OCI-LY7 (cell line): ENCODE measurements at regions not wholly inside any gene's neighbourhood (a gene's known extent, or its start where the extent isn't known, plus 50 kb on each side); places are given as distances from the start of the nearest gene placed in this dataset.

Experiments
- BruUV-seq: library from RNA; stranded (reverse); fragments of 400-500 nt; replicated peaks from 2 replicates; lab custom pipeline; 2021; lab: Mats Ljungman, UMichigan
- CTCF ChIA-PET: fragments of 300-600 bp; sonication (Branson Sonifier 250); formaldehyde crosslinking; loops from one replicate; lab custom pipeline; 2022; ENCODE audit warnings: antibody characterized with exemption; ENCODE audit not compliant: unreplicated experiment; lab: Charles Lee
- POLR2A ChIA-PET: fragments of 300-600 bp; sonication (Branson Sonifier 250); formaldehyde crosslinking; loops from one replicate; lab custom pipeline; 2022; ENCODE audit warnings: antibody characterized with exemption; lab: Charles Lee
- DNase-seq: peaks from one replicate; pipeline ENCODE4 v3.0.0-alpha.2; 2015; ENCODE audit warnings: low spot score
- H2AFZ ChIP-seq: fragments of 200-600 bp; sonication (generic), shearing (Covaris generic); 2 replicates; pipeline ENCODE4 v1.6.1; 2014; ENCODE audit warnings: mild to moderate bottlenecking, antibody characterized with exemption, low read length, moderate library complexity
- H3K27ac ChIP-seq: fragments of 200-600 bp; sonication (generic); 2 replicates; pipeline ENCODE4 v1.5.1; 2014; ENCODE audit warnings: mixed run types, low read depth, mild to moderate bottlenecking, moderate library complexity, low read length, inconsistent platforms; ENCODE audit not compliant: poor library complexity, severe bottlenecking
- H3K36me3 ChIP-seq: fragments of 200-600 bp; sonication (generic); 2 replicates; pipeline ENCODE4 v1.6.1; 2014; ENCODE audit warnings: mild to moderate bottlenecking, antibody characterized with exemption, low read length, moderate library complexity, mixed read lengths; ENCODE audit not compliant: insufficient read depth
- H3K4me1 ChIP-seq: fragments of 200-600 bp; sonication (generic); 2 replicates; pipeline ENCODE4 v1.5.1; 2014; ENCODE audit warnings: mild to moderate bottlenecking, low read length; ENCODE audit not compliant: insufficient read depth, poor library complexity, severe bottlenecking
- H3K4me2 ChIP-seq: fragments of 200-600 bp; sonication (generic); 2 replicates; pipeline ENCODE4 v1.6.1; 2014; ENCODE audit warnings: mild to moderate bottlenecking, low read length
- H3K4me3 ChIP-seq: fragments of 200-600 bp; sonication (generic); 2 replicates; pipeline ENCODE4 v1.5.1; 2014; ENCODE audit warnings: mild to moderate bottlenecking, low read depth, low read length; ENCODE audit not compliant: poor library complexity, severe bottlenecking
- H3K79me2 ChIP-seq: fragments of 200-600 bp; sonication (generic); 2 replicates; pipeline ENCODE4 v1.6.1; 2016; ENCODE audit warnings: low read depth, mild to moderate bottlenecking, low read length, moderate library complexity, mixed read lengths; ENCODE audit not compliant: insufficient read depth
- H3K9me2 ChIP-seq: fragments of 200-600 bp; sonication (generic); 2 replicates; pipeline ENCODE4 v1.6.1; 2016; ENCODE audit warnings: mild to moderate bottlenecking, low read length, mixed read lengths; ENCODE audit not compliant: insufficient read depth
- H3K9me3 ChIP-seq: fragments of 200-600 bp; sonication (generic); 2 replicates; pipeline ENCODE4 v1.6.1; 2014; ENCODE audit warnings: mild to moderate bottlenecking, mixed run types, low read length, mixed read lengths
- H4K20me1 ChIP-seq: fragments of 200-600 bp; sonication (generic); 2 replicates; pipeline ENCODE4 v1.6.1; 2014; ENCODE audit warnings: mild to moderate bottlenecking, antibody characterized with exemption, low read length, moderate library complexity, mixed read lengths; ENCODE audit not compliant: insufficient read depth
- EZH2phosphoT487 ChIP-seq: fragments of 200-600 bp; sonication (generic); IDR thresholded peaks from 2 replicates; pipeline ENCODE4 v1.6.1; 2018; ENCODE audit warnings: low read depth, borderline replicate concordance, mild to moderate bottlenecking, mixed run types, antibody characterized with exemption, low read length, moderate library complexity, mixed read lengths
- intact Hi-C: fragments of 100-400 bp; cut with micrococcal nuclease; formaldehyde crosslinking; loops from one replicate; pipeline ENCODE4 v1.10.0; 2022; ENCODE audit not compliant: unreplicated experiment
- TF ChIP-seq, protein P1 (sequence below): fragments of 200-600 bp; sonication (generic); conservative IDR thresholded peaks from 2 replicates; pipeline ENCODE4 v1.5.1; 2014; ENCODE audit warnings: mild to moderate bottlenecking, antibody characterized with exemption, low read length, moderate library complexity, mixed read lengths

DNA sequence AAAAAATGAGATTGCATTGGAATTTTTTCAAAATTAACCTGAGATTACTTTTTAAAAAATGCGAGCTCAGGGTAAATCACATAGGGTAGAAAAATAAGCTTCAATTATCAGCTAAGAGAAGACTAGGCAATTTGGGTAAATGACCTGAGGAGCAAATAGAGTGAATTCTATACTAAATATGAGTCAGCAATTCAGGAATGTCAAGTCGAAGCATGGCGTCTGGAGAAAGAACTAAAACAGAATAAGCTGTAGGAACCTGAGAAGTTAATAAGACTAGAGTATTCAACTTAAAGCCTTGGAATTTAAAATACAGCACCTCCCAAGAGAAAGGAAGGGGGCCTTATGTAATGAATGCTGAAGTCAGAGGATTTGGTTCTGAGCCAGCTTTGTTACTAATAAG is 487.0 kb downstream of the SUCLG1 start:
- H3K36me3 ChIP-seq, result no peaks in the 10 kb centered on the region
- no peak overlapping the region for H3K4me3 ChIP-seq
- no peak overlapping the region for H3K4me2 ChIP-seq
- H2AFZ ChIP-seq, result no peak overlapping the region
- H3K27ac ChIP-seq, result no peak overlapping the region
- no peaks in the 10 kb centered on the region for H3K4me1 ChIP-seq
- BruUV-seq, result no TSS peak
- no peaks in the 10 kb centered on the region for H3K79me2 ChIP-seq
- DNase-seq, result no peak
- CTCF ChIA-PET, result no interaction called here
- no peaks in the 10 kb centered on the region for H3K9me2 ChIP-seq
- no peaks in the 10 kb centered on the region for H3K9me3 ChIP-seq
- H4K20me1 ChIP-seq, result no peaks in the 10 kb centered on the region
- TF ChIP-seq, protein P1, sequence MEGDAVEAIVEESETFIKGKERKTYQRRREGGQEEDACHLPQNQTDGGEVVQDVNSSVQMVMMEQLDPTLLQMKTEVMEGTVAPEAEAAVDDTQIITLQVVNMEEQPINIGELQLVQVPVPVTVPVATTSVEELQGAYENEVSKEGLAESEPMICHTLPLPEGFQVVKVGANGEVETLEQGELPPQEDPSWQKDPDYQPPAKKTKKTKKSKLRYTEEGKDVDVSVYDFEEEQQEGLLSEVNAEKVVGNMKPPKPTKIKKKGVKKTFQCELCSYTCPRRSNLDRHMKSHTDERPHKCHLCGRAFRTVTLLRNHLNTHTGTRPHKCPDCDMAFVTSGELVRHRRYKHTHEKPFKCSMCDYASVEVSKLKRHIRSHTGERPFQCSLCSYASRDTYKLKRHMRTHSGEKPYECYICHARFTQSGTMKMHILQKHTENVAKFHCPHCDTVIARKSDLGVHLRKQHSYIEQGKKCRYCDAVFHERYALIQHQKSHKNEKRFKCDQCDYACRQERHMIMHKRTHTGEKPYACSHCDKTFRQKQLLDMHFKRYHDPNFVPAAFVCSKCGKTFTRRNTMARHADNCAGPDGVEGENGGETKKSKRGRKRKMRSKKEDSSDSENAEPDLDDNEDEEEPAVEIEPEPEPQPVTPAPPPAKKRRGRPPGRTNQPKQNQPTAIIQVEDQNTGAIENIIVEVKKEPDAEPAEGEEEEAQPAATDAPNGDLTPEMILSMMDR, result no peak
- no peak for TF ChIP-seq EZH2phosphoT487
- intact Hi-C loops, result no loop called here
- POLR2A ChIA-PET, result no interaction called here

DNA sequence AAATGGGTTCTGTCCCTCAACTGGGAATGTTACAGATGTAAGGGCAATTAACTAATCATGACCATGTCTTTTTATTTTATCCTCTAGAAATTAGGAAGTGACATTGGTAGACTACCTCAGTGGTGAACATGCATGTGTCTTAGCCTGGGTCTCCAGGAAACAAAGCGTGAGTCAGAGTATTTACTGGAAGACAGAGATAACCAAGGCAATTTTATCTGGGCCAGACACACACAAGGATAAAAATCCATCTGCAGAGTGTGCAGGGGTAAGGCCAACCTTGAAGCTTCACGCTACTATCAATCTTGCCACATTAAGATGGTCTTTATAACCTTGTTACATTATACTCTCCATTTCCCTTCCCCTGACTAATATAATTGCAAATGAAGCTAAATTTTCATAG is 487.5 kb downstream of the SUCLG1 start:
- POLR2A ChIA-PET, result no interaction called here
- Histone ChIP-seq H3K4me1 (no peaks in the 10 kb centered on the region), H3K79me2 (no peaks in the 10 kb centered on the region), H4K20me1 (no peaks in the 10 kb centered on the region), H3K36me3 (no peaks in the 10 kb centered on the region), H3K9me3 (no peaks in the 10 kb centered on the region), H3K4me3 (no peak overlapping the region), H2AFZ (no peak overlapping the region), H3K27ac (no peak overlapping the region), H3K9me2 (no peaks in the 10 kb centered on the region), H3K4me2 (no peak overlapping the region)
- DNase-seq, result no peak
- BruUV-seq, result no TSS peak
- CTCF ChIA-PET, result no interaction called here
- intact Hi-C loops, result no loop called here
- TF ChIP-seq, protein P1, result no peak
- TF ChIP-seq EZH2phosphoT487, result no peak

DNA sequence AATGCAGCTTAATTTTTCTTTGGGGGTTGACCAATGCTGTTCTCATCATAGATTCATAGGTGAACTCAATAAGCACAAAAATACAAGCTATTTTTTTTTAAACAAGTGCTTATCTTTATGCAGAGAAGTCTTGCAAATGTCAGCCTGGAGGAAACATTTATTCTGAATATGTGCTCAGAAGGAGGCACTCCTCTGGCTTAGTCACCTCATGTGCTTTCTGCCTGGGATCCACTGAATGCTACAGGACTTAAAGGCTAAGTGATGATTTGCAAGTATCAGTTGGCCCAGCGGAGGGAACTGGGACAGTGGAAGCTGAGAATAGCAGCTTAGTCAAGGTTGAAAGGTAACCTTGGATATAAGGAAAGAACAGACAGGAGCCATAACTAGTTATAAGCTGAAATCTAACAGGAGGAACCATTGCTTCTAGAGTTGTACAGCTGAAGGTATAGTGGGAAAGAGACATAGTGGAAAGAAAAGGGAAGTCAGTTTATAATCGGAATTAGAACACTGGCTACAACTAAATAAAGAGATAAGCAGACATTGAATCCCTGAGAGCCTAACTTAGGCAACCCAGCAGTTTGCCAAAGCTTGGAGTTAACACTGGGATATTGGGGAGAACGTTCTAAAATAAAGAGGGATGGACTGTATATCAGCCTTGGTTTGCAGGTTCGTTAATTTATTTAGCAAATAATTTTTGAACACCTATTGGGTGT is 488.7 kb downstream of the SUCLG1 start:
- DNase-seq, result no peak
- intact Hi-C loops, result no loop called here
- H3K79me2 ChIP-seq, result no peaks in the 10 kb centered on the region
- TF ChIP-seq EZH2phosphoT487, result no peak
- TF ChIP-seq, protein P1, result no peak
- H3K9me2 ChIP-seq, result no peaks in the 10 kb centered on the region
- no peak overlapping the region for H3K4me2 ChIP-seq
- no peak overlapping the region for H3K27ac ChIP-seq
- ChIA-PET CTCF (no interaction called here), POLR2A (interaction anchor here (0.5 kb wide), 1 partner anchor 10 kb away, joined by 3 read pairs; no protein-coding TSS in a partner anchor)
- H3K4me3 ChIP-seq, result no peak overlapping the region
- no peaks in the 10 kb centered on the region for H3K9me3 ChIP-seq
- H3K4me1 ChIP-seq, result no peaks in the 10 kb centered on the region
- no peak overlapping the region for H2AFZ ChIP-seq
- H4K20me1 ChIP-seq, result no peaks in the 10 kb centered on the region
- BruUV-seq, result no TSS peak
- no peaks in the 10 kb centered on the region for H3K36me3 ChIP-seq
